ENCODE measurements at regions not wholly inside any gene's neighbourhood (a gene's known extent, or its start where the extent isn't known, plus 50 kb on each side); places are given as distances from the start of the nearest gene placed in this dataset.
"Not testable (repeated sequence)": the region's sequence is repeated elsewhere in the genome, so short reads cannot be mapped to it uniquely, and the experiment has no call there.

DNA sequence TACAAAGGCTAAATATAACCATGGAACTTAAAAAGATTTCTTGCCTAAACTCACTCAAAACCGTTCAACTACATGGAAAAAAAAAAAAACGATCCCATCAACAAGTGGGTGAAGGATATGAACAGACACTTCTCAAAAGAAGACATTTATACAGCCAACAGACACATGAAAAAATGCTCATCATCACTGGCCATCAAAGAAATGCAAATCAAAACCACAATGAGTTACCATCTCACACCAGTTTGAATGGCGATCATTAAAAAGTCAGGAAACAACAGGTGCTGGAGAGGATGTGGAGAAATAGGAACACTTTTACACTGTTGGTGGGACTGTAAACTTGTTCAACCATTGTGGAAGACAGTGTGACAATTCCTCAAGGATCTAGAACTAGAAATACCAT, 151.2 kb upstream of the SMIM30 start:
- WGBS: 85% methylated on average over 3 of the region's 3 CpGs
- H3K4me1 ChIP-seq (ENCODE audit: insufficient read depth, low read length); H3K4me3 ChIP-seq (ENCODE audit: low read length); H3K36me3 ChIP-seq (ENCODE audit: insufficient read depth, low read length); H3K27me3 ChIP-seq (ENCODE audit: insufficient read depth, low read length); H3K9ac ChIP-seq (ENCODE audit: low read depth, low read length); H3K27ac ChIP-seq (ENCODE audit: low read depth, low read length): not testable (repeated sequence)
- H3K9me3 ChIP-seq (ENCODE audit: insufficient read depth, low read depth, low read length): peaks cover 13% of the 10 kb centered on the region

DNA sequence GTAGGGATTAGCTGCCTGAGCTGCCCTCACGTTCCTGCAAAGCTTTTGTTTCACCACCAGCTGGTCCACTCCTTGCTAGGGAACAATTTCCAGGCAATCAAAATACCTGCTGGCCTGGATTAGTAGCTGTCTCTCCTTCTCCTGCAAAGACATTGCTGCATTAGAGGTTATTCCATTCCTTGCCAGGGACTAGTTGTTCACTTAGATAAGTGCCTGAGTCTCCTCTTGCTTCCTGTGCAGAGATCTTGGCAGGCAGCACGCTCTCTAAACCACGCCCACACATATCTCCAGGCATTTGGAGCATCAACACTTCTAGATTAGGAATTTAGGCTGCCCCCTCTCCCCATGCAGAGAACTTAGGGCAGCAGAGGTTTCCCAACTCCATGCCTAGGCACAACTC, 150.4 kb upstream of the SMIM30 start:
- peaks cover 13% of the 10 kb centered on the region for H3K9me3 ChIP-seq (ENCODE audit: insufficient read depth, low read depth, low read length)
- WGBS: 85% methylated on average over 3 of the region's 3 CpGs
- no peaks in the 10 kb centered on the region for H3K4me1 ChIP-seq (ENCODE audit: insufficient read depth, low read length)
- H3K9ac ChIP-seq (ENCODE audit: low read depth, low read length): no peak overlapping the region
- H3K27ac ChIP-seq (ENCODE audit: low read depth, low read length): no peak overlapping the region
- no peak overlapping the region for H3K4me3 ChIP-seq (ENCODE audit: low read length)
- no peaks in the 10 kb centered on the region for H3K36me3 ChIP-seq (ENCODE audit: insufficient read depth, low read length)
- H3K27me3 ChIP-seq (ENCODE audit: insufficient read depth, low read length): no peaks in the 10 kb centered on the region

DNA sequence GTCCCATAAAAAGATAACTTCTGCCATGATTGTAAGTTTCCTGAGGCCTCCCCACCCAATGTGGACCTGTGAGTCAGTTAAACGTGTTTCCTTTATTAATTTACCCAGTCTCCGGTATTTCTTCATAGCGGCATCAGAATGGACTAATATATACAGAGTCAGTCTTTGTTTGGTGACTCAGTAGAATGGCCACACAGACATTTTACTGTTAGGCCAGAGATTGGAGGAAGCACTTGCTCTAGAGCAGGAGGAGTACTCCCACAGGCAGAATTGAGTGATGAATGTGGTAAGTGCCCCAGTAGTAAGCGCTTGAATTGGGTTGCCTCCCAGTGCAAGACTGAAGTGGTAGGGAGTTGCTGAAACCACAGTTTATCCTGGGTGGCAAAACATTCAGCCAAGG, 149.5 kb upstream of the SMIM30 start:
- no peaks in the 10 kb centered on the region for H3K4me1 ChIP-seq (ENCODE audit: insufficient read depth, low read length)
- H3K4me3 ChIP-seq (ENCODE audit: low read length): no peak overlapping the region
- no peaks in the 10 kb centered on the region for H3K27me3 ChIP-seq (ENCODE audit: insufficient read depth, low read length)
- no peaks in the 10 kb centered on the region for H3K36me3 ChIP-seq (ENCODE audit: insufficient read depth, low read length)
- no peak overlapping the region for H3K27ac ChIP-seq (ENCODE audit: low read depth, low read length)
- H3K9ac ChIP-seq (ENCODE audit: low read depth, low read length): no peak overlapping the region
- H3K9me3 ChIP-seq (ENCODE audit: insufficient read depth, low read depth, low read length): peaks cover 13% of the 10 kb centered on the region
- WGBS: 96% methylated on average over 4 of the region's 4 CpGs

DNA sequence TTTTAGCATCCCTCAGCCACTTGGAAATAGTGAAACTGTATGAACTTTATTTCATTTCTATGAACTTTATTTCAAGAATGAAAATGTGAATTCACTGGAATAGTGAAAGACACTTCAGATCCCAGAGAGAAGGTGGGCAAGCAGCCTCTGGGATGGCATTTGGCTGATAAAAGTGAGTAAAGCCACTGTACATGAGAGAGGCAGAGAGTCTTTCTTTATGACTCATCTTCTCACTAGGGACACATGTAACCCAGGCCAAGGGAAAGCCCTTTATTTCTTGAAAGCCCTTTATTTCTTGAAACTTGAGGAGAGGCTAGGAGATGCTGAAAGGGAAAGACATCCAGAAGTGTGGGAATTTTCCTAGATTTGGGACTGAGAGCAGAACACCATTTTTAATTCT, 148.9 kb upstream of the SMIM30 start:
- no peaks in the 10 kb centered on the region for H3K27me3 ChIP-seq (ENCODE audit: insufficient read depth, low read length)
- peaks cover 13% of the 10 kb centered on the region for H3K9me3 ChIP-seq (ENCODE audit: insufficient read depth, low read depth, low read length)
- H3K36me3 ChIP-seq (ENCODE audit: insufficient read depth, low read length): no peaks in the 10 kb centered on the region
- no peak overlapping the region for H3K9ac ChIP-seq (ENCODE audit: low read depth, low read length)
- no peak overlapping the region for H3K4me3 ChIP-seq (ENCODE audit: low read length)
- no peaks in the 10 kb centered on the region for H3K4me1 ChIP-seq (ENCODE audit: insufficient read depth, low read length)
- H3K27ac ChIP-seq (ENCODE audit: low read depth, low read length): no peak overlapping the region

DNA sequence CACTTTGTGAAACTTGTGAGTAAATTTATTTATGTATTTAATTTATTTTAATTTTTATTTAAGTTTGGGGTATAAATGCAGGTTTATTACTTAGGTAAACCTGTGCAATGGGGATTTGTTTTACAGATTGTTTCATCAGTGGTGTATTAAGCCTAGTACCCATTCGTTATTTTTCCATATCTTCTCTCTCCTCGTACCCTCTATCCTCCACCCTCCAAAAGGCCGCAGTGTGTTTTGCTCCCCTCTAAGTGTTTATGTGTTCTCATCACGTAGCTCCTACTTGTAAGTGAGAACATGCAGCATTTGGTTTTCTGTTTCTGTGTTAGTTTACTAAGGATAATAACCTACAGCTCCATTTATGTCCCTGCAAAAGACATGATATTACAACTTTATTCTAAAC, 145.4 kb upstream of the SMIM30 start:
- Histone ChIP-seq H3K4me3 (ENCODE audit: low read length) (no peak overlapping the region), H3K27ac (ENCODE audit: low read depth, low read length) (no peak overlapping the region), H3K9ac (ENCODE audit: low read depth, low read length) (no peak overlapping the region), H3K4me1 (ENCODE audit: insufficient read depth, low read length) (no peaks in the 10 kb centered on the region), H3K9me3 (ENCODE audit: insufficient read depth, low read depth, low read length) (peaks cover 8% of the 10 kb centered on the region), H3K36me3 (ENCODE audit: insufficient read depth, low read length) (no peaks in the 10 kb centered on the region), H3K27me3 (ENCODE audit: insufficient read depth, low read length) (no peaks in the 10 kb centered on the region)
- 95% methylated on average over 3 of the region's 4 CpGs for WGBS

DNA sequence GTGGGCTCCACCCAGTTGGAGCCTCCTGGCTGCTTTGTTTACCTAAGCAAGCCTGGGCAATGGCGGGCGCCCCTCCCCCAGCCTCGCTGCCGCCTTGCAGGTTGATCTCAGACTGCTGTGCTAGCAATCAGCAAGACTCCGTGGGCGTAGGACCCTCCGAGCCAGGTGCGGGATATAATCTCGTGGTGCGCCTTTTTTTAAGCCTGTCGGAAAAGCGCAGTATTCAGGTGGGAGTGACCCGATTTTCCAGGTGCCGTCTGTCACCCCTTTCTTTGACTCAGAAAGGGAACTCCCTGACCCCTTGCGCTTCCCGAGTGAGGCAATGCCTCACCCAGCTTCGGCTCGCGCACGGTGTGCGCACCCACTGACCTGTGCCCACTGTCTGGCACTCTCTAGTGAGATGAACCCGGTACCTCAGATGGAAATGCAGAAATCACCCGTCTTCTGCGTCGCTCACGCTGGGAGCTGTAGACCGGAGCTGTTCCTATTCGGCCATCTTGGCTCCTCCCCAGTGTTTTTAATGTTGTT, 144.9 kb upstream of the SMIM30 start:
- not testable (repeated sequence) for H3K27ac ChIP-seq (ENCODE audit: low read depth, low read length); H3K9ac ChIP-seq (ENCODE audit: low read depth, low read length); H3K36me3 ChIP-seq (ENCODE audit: insufficient read depth, low read length); H3K9me3 ChIP-seq (ENCODE audit: insufficient read depth, low read depth, low read length); H3K4me3 ChIP-seq (ENCODE audit: low read length); H3K4me1 ChIP-seq (ENCODE audit: insufficient read depth, low read length); H3K27me3 ChIP-seq (ENCODE audit: insufficient read depth, low read length)
- WGBS: 77% methylated on average over 28 of the region's 28 CpGs

DNA sequence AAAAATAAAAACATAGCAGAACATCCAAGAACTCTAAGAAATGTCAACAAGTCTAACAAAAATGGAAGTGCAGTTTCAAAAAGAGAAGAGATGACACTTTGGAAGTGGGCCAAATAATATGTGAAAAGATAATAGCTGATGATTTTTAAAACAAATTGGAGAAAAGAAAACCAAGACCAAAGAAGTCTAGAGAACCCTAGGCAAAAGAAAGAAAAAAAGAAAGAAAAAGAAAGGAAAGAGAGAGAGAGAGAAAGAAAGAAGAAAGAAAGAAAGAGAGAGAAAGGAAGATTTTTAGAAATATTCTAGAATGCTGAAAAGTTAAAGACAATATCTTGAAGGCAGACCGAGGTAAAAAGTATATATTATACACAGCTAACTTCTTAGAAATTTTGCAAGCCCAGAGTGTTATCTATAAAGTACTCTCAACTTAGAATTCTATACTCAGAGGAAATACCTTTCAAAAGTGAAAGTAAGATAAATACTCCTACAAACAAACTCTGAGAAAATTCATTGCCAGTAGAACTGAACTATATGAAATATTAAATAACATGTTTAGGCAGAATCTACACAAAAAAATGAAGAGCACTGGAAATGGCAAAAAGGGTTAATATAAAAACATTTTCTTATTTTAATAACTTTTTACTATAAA, 138.7 kb upstream of the SMIM30 start:
- no peak overlapping the region for H3K27ac ChIP-seq (ENCODE audit: low read depth, low read length)
- H3K27me3 ChIP-seq (ENCODE audit: insufficient read depth, low read length): no peaks in the 10 kb centered on the region
- H3K36me3 ChIP-seq (ENCODE audit: insufficient read depth, low read length): no peaks in the 10 kb centered on the region
- no peaks in the 10 kb centered on the region for H3K4me1 ChIP-seq (ENCODE audit: insufficient read depth, low read length)
- no peak overlapping the region for H3K9ac ChIP-seq (ENCODE audit: low read depth, low read length)
- no peak overlapping the region for H3K4me3 ChIP-seq (ENCODE audit: low read length)
- H3K9me3 ChIP-seq (ENCODE audit: insufficient read depth, low read depth, low read length): no peaks in the 10 kb centered on the region
- no CpG with 5 or more reads among the region's 1 CpG for WGBS

DNA sequence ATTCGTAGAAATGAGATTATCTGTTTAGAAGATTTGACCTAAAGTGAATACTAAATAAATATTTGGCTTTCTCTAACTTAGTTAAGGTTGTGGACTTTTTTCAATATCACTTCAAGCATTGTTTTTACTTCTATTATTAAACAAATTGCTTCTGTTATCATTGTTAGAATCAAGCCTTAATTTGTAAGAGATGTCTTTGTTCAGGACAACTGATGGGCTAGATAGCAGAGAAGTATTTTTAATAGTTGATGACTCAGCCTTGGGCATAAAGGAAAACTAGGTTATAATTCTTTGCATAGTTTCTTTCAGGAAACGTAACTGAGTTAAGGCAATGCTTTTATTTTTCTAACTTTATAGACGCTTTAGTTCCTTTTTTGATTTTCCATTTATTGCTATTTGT, 128.8 kb upstream of the SMIM30 start:
- 100% methylated on average over 1 of the region's 3 CpGs for WGBS
- Histone ChIP-seq H3K4me1 (ENCODE audit: insufficient read depth, low read length) (no peaks in the 10 kb centered on the region), H3K36me3 (ENCODE audit: insufficient read depth, low read length) (no peaks in the 10 kb centered on the region), H3K27ac (ENCODE audit: low read depth, low read length) (no peak overlapping the region), H3K27me3 (ENCODE audit: insufficient read depth, low read length) (no peaks in the 10 kb centered on the region), H3K9me3 (ENCODE audit: insufficient read depth, low read depth, low read length) (no peaks in the 10 kb centered on the region), H3K4me3 (ENCODE audit: low read length) (no peak overlapping the region), H3K9ac (ENCODE audit: low read depth, low read length) (no peak overlapping the region)

DNA sequence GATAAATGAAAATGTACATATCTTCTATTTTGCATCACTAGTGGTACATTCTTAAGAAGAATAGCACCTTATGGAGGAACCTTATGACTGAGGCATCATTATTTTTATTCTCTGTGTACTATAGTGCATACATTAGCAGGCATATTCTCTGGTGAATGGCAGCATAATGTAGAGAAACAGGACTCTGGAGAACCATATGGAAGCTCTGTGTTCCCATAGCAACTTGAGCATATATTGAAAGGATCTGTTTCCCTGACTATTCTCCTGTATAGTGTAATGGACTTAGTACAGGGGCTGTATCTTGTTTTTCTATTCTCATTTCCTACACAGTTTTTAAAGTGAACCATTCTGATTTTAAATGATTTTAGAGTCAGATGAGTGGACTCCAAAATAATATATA, 128.4 kb upstream of the SMIM30 start:
- Histone ChIP-seq H3K4me1 (ENCODE audit: insufficient read depth, low read length) (no peaks in the 10 kb centered on the region), H3K27me3 (ENCODE audit: insufficient read depth, low read length) (no peaks in the 10 kb centered on the region), H3K36me3 (ENCODE audit: insufficient read depth, low read length) (no peaks in the 10 kb centered on the region), H3K27ac (ENCODE audit: low read depth, low read length) (no peak overlapping the region), H3K9me3 (ENCODE audit: insufficient read depth, low read depth, low read length) (no peaks in the 10 kb centered on the region), H3K4me3 (ENCODE audit: low read length) (no peak overlapping the region), H3K9ac (ENCODE audit: low read depth, low read length) (no peak overlapping the region)

DNA sequence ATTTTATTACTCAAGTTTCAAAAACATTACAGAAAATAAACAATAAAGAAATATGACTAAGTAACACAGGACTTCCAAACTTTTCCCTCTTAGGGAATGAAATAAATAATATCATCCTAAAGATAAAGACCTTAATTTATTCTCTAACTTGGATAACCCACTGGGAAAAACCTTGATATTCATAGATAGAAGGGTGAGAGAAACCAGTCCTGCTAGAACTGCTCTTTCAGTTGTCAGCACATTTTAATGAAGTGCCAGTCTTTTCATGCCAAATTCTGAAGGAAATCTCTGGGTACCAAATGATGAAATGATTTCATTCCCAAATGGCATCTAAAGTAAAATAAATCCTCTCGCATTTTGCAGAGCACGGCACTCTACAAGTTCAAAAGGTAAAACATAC, 114.5 kb upstream of the SMIM30 start:
- Histone ChIP-seq H3K27me3 (ENCODE audit: insufficient read depth, low read length) (no peaks in the 10 kb centered on the region), H3K27ac (ENCODE audit: low read depth, low read length) (no peak overlapping the region), H3K4me1 (ENCODE audit: insufficient read depth, low read length) (no peaks in the 10 kb centered on the region), H3K4me3 (ENCODE audit: low read length) (no peak overlapping the region), H3K9me3 (ENCODE audit: insufficient read depth, low read depth, low read length) (no peaks in the 10 kb centered on the region), H3K36me3 (ENCODE audit: insufficient read depth, low read length) (no peaks in the 10 kb centered on the region), H3K9ac (ENCODE audit: low read depth, low read length) (no peak overlapping the region)
- 94% methylated on average over 2 of the region's 2 CpGs for WGBS

DNA sequence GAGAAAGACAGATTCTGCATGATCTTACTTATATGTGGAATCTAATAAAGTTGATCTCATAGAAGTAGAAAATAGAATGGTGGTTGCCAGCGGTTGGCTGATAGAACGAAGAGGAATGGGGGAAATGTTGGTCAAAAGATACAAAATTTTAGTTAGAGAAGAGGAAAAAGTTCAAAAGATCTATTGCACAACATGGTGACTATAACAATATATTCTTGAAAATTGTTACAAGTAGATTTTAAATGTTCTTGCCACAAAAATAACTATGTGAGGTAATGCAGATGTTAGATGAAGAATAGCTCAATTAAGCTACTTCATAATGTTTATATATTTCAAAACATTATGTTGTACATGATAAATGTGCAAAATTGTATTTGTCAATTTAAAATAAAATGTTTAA, 112.3 kb upstream of the SMIM30 start:
- 82% methylated on average over 2 of the region's 2 CpGs for WGBS
- Histone ChIP-seq H3K36me3 (ENCODE audit: insufficient read depth, low read length) (no peaks in the 10 kb centered on the region), H3K27ac (ENCODE audit: low read depth, low read length) (no peak overlapping the region), H3K9ac (ENCODE audit: low read depth, low read length) (no peak overlapping the region), H3K4me1 (ENCODE audit: insufficient read depth, low read length) (no peaks in the 10 kb centered on the region), H3K27me3 (ENCODE audit: insufficient read depth, low read length) (no peaks in the 10 kb centered on the region), H3K9me3 (ENCODE audit: insufficient read depth, low read depth, low read length) (no peaks in the 10 kb centered on the region), H3K4me3 (ENCODE audit: low read length) (no peak overlapping the region)

DNA sequence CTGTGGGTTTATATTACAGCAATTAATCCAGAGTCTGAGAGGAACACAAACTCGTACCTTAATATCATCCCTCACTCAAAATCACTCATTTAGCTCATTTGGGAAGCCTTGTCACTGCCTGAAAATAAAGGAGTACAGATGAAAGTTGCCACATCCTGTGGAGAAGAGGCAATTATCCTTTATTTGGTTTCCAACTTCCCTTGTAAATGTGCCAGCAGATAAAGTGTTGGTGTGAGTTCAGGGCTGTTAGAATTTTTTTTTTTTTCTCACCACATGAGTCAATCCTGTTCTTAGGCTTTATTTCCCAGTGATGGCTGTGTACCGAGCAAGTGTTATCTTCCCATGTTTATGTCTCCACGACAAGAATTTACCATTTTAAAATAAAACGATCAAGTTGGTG, 99.0 kb upstream of the SMIM30 start:
- no peaks in the 10 kb centered on the region for H3K36me3 ChIP-seq (ENCODE audit: insufficient read depth, low read length)
- no peaks in the 10 kb centered on the region for H3K27me3 ChIP-seq (ENCODE audit: insufficient read depth, low read length)
- no peak overlapping the region for H3K4me3 ChIP-seq (ENCODE audit: low read length)
- no peak overlapping the region for H3K27ac ChIP-seq (ENCODE audit: low read depth, low read length)
- no peak overlapping the region for H3K9ac ChIP-seq (ENCODE audit: low read depth, low read length)
- no peaks in the 10 kb centered on the region for H3K4me1 ChIP-seq (ENCODE audit: insufficient read depth, low read length)
- no peaks in the 10 kb centered on the region for H3K9me3 ChIP-seq (ENCODE audit: insufficient read depth, low read depth, low read length)
- WGBS: 74% methylated on average over 3 of the region's 4 CpGs
